Gastroesophageal sphincter (tissue), 3 donors: ENCODE measurements at regions not wholly inside any gene's neighbourhood (a gene's known extent, or its start where the extent isn't known, plus 50 kb on each side); places are given as distances from the start of the nearest gene placed in this dataset.

Experiments
- EP300 ChIP-seq: sonication (generic); formaldehyde crosslinking; IDR thresholded peaks from one replicate; pipeline ENCODE4 v1.6.1; 2017; ENCODE audit warnings: antibody characterized with exemption, mild to moderate bottlenecking
- POLR2A ChIP-seq, 2 donors: fragments of 450-650 bp; IDR thresholded peaks; one replicate each; pipeline ENCODE4 v1.6.1; 2017; ENCODE audit warnings: antibody characterized with exemption in 2 of 2, mild to moderate bottlenecking in 2 of 2, moderate library complexity in 1 of 2
- POLR2AphosphoS5 ChIP-seq: sonication (generic); formaldehyde crosslinking; IDR thresholded peaks from one replicate; pipeline ENCODE4 v1.6.1; 2017; ENCODE audit warnings: antibody characterized with exemption
- TF ChIP-seq, protein P1 (sequence below), 4 experiments: fragments of 200-600 bp in 2 of 4; fragments of 450-650 bp in 2 of 4; sonication (generic) in 1 of 4; IDR thresholded peaks; one replicate each; pipeline ENCODE4 v1.5.1; 2017 to 2019; ENCODE audit warnings: antibody characterized with exemption in 4 of 4, mild to moderate bottlenecking in 2 of 4, moderate library complexity in 2 of 4

DNA sequence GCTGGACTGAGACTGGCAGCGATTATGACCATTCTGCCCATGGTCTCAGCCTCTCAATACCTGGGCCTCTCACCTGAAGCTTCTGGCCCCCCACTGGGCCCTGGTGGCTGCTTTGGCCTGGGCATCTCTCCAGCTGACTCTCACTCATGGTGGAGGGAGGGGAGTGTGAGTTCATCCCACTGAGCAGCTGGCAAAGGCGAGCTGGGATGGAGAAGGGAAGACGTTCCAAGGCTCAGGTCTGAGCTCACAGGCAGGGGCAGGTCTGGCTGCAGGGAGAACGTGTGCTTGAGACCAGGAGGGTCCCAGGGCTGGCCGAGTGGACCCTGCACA, 103.5 kb downstream of the TMEM121 start:
- TF ChIP-seq, protein P1, sequence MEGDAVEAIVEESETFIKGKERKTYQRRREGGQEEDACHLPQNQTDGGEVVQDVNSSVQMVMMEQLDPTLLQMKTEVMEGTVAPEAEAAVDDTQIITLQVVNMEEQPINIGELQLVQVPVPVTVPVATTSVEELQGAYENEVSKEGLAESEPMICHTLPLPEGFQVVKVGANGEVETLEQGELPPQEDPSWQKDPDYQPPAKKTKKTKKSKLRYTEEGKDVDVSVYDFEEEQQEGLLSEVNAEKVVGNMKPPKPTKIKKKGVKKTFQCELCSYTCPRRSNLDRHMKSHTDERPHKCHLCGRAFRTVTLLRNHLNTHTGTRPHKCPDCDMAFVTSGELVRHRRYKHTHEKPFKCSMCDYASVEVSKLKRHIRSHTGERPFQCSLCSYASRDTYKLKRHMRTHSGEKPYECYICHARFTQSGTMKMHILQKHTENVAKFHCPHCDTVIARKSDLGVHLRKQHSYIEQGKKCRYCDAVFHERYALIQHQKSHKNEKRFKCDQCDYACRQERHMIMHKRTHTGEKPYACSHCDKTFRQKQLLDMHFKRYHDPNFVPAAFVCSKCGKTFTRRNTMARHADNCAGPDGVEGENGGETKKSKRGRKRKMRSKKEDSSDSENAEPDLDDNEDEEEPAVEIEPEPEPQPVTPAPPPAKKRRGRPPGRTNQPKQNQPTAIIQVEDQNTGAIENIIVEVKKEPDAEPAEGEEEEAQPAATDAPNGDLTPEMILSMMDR (IDR thresholded peaks at IDR 0.05) = no peak
- TF ChIP-seq POLR2A (IDR thresholded peaks at IDR 0.05) (no peak), POLR2AphosphoS5 (no peak), EP300 (no peak)
